ENCODE measurements at regions not wholly inside any gene's neighbourhood (a gene's known extent, or its start where the extent isn't known, plus 50 kb on each side); places are given as distances from the start of the nearest gene placed in this dataset.

DNA sequence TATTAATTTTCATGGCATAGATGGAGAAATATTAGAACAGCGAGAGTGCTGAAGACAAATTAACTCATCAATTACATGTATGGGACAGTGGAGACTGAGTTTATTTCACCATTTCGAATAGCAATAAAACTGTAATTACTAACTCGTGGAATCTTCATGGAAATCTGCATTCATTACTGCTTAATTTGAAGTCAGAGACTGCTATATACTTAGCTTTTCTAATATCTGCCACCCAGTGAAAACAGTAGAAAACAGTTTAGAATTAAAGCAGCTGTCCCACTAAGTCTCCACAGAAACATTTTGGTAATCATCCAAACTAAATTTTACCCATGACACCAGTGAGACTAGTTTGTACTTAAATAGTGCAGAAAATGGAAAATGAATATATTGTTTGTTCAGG lies 56.8 kb downstream of the IZUMO3 start:
- DNase-seq = no peak

DNA sequence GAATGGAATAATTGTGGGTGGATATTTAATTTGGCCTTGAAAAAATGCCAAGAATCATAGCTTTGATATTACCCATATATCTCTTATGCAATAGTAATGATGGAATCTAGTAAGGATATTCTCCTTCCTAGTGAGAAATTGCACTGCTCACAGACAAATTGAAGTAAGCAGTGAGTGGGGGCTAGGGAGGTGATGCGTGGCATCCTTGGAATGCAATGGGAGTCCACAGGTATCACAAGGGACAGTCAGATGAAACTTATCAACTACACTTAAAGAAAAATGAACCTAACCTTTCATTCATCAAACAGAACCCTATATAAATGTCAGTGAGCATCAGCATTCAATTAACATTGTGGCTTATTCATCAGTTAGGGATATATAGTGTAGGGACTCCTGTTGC lies 57.8 kb downstream of the IZUMO3 start:
- no peak for DNase-seq

DNA sequence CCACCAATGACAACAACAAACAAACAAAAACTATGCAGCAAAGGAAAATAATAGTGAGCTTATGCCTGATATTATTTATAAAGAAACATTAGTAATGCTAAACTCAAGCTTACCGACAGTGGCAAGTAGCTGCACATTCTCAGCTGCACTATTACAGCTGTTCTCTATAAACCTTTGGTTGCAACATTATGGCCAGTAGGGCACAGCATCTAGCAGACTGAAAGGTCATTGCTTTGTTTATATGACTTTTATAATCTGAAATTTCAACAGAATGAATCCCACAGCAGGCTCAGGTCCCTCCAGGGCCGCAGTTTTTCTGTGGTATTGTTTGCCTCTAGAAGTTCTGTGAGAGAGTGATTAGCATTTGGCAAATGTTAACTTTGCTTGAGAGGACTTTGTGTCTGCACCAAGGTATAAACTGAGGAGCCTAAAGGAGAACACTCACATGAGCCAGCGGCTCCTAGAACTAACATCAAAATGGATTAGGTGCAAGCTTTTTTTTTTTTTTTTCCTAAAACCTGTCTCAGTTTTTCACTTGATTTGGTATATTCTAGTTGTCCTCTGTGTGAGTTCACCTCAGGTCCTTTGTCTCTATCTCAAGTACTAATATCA lies 58.3 kb downstream of the IZUMO3 start:
- no peak for DNase-seq

DNA sequence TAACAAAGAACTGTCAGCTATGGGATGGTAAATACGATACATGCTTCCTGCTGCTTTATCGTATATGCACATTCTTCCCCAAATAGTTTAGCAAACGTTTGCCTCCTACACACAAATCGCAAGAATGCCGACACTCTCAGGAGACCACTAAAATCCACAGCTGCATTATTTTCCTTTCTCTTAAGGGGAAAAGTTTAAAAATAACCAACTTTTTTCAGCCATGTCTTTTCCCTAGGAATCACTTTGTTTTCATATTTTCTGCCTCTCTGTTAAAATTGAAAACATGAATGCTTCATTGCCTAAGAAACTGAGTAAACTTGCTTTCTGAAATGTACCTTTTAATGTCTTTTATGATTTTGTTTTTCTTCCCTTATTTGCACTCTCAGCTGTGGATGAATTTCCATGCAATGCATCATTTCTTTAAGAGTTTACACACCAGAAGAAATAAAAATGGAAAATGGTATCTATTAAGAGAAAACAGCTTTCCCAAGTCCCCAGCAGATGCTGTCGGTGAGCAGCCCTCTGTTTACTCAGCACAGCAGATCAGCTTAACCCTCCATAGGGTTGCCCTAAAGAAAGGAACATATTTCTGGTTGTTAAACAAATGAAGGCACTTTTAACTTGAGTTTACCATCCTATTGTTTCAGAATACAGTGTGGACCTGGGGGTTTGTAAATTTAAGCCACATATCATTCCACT lies 66.2 kb downstream of the IZUMO3 start:
- DNase-seq = no peak

DNA sequence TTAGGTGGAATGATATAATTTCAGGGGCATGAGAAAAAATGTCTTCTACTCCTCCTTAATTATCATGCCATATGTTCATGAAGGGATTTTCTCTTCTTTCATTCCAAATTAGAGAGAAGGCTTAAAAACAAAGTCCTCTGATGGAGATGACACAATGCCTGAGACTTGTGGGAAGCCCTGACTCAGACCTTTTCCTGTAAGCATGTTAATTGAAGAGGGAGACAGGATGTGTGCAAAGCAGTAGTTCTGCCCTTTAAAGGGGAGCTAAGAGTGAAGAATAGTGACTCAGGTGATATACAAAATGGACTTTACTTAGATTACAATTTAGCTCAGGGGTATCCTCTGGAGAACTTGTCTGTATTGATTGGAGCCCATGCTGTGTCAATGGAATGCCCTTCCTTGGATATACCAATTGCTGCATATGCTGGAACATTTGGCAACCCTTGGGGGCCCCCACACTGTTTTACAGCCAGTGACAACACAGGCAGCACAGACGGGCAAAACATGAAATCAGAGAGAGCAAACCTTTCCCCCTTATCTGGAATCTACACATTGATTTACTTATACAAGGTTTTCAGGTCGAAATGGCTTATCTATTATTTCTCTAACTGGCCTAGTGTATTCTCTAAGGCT lies 81.3 kb downstream of the IZUMO3 start:
- DNase-seq = no peak

DNA sequence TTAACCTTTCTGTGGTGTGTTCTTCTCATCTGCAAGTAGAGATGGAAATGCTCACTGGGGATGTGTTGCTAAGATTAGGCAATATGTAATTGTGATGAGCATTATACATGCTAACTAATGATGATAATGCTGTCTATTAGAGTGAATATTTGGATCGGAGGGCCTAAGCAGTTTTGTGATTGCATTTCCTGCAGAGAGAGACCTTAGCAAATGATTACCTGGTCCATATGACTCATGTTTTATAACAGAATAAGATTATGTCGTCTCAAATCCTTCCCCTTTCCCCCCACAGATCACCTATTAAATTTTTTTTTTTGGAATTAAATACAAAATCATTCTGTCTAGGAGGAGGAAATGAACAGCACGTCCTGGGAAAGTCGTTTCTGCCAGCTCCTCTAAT lies 82.7 kb downstream of the IZUMO3 start:
- DNase-seq = no peak

DNA sequence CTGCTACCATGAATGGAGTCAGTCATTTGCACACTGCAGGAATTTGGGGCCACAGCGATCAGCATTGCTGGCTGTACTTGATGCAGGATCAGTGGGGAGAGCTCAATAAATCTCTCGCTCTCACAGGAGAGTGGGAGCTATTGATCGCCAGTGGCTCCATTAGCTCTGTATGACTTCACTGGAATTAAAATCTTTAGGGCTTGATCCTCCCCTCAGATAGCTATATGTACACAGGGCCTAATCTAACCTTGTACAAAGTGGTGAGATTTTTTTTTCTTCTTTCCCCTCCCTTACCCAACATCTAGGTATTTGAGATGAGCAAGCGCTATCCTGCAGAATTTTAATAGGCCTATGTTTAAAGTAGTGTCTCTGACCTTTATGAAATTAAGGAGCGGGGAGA lies 84.9 kb downstream of the IZUMO3 start:
- DNase-seq = no peak

DNA sequence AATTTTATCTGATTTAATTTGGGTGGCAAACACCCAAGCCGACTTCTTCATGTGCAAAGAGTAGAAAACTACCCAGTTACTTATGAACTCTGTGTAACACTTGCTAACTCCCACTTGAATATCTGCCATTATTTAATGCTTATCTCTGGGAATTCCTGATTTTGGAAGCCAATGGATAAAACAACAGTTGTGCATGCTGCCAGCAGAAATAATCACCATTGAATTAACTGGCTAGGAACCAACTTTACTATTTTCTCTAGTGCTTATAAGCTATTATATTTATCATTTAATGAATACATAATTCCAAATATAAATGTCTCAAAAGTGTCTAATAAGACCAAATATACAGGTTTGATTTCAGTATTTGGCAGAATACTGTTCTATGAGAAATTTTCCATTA lies 85.7 kb downstream of the IZUMO3 start:
- DNase-seq = no peak

DNA sequence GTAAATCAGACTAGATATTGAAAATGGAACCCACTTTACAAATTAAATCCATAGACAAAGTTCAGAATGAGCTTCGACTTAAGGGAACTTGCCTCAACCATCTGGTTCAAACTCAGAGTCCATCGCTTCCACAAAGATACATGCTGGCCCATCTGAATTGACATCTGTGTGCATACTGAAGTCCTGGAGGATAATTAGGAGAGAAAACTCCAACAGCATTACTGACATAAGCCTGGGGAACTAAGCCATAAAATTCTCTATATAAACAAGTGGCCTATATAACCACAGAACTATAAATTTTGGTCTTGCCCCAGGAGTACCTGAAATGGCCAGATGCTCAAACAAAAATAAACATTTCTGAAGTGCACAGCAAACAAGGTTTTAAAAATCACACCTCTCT lies 94.4 kb downstream of the IZUMO3 start:
- DNase-seq = no peak

DNA sequence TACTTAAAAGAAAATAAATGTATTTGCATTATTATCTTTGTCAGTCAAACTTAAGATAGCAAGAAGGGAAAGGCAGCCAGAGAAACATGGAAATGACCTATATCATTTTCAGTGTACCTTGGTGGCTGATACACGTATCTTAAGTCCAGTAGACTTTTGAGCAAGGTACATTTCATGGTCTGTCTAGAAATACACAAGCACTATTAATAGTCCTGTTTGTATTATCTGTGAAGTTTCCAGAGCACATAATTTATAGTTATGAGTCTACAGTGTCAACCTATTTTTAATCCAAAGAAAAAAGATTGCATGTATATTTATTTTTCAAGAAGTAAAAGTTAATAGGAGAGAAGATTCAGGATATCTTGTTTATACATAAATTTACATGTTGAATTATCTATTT lies 95.7 kb downstream of the IZUMO3 start:
- DNase-seq = no peak

DNA sequence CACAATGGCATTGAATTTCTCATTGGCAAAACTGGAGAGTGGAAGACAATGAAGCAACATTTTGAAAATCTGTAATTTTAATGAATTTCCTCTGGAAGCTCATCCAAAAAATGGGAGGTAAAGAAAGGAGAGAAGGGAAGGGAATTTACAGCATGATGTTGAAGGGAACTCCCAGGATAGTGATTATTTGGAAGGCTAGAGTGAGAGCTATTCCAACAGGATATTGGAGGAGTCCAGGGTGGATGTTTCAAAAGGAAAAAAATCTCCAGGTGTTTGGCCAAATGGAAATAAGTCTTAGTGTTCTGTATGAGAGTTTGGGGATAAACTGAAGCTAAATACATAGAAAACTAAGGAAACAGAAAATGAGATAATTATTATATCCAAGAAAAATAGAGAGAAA lies 106.2 kb downstream of the IZUMO3 start:
- no peak for DNase-seq

DNA sequence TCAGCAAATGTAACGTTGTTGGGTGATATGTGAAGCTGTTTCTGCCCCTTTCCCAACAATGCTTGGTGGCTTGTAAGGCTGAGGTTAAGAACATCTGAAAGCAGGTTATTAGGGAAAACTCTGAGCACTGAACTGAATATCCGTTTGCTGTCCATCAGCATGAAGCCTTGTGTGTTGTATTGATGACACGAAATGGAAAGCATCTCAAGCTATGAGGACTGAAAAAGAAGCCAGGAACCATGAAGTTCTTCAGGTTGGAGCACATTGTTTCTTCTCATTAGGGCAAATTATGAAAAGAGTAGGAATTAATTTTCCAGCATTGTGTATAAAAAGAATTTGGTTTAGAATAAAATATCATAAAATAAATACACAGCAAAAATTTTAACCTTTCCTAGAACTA lies 106.8 kb downstream of the IZUMO3 start:
- no peak for DNase-seq

DNA sequence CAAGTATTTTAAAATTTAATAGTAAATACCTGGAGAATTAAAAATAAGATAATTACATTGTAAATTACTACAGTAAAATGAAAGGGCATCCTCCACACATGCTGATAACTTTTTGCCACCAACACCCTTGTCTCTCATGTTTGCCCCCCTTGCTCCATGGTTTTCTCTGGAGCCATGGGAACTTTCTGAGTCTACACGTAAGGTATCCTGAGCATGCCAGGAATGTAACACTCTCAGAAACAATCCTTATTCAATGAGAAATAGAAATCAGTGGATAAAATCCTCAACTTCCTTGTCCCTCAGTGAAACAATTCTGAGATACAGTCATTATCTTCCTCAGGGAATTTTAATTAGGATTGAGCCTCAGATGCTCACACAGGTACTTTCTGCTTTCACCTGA lies 108.9 kb downstream of the IZUMO3 start:
- no peak for DNase-seq

DNA sequence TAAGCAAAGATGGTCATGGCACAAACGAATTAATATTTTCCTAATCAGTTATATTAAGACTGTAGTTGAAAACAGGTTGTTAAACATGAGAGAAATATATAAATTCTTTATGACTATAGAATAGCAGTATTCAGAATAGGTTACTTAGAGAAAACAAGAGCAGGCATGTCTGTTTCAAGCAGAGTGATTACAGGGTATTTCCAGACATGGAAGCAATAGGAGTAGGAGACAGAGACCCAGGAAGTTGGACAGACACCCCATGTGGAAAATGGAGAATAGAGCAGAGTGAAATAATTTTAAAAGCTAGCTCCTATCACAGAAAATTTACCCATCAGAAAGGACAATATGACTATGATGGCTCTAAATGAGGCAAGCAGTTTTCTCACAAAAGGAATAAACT lies 111.5 kb downstream of the IZUMO3 start:
- no peak for DNase-seq

DNA sequence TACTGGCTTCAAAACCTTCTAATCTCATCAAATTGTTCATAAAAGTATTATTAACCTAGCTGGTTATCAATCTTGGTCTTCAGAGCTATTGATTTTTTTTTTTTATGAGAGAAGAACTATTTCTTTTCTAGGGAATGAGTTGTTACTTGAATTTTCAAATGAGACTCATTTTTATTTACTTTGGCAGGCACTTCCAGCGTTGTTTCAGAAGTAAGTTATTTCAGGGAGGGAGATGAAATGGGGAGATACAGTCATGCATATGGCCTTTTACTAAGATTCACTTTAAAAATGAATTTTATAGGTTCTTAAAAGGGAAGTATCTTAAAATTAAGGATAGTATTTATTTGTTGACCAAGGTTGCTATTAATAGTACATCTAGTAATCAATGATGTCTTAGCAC lies 129.6 kb downstream of the IZUMO3 start:
- DNase-seq = no peak

DNA sequence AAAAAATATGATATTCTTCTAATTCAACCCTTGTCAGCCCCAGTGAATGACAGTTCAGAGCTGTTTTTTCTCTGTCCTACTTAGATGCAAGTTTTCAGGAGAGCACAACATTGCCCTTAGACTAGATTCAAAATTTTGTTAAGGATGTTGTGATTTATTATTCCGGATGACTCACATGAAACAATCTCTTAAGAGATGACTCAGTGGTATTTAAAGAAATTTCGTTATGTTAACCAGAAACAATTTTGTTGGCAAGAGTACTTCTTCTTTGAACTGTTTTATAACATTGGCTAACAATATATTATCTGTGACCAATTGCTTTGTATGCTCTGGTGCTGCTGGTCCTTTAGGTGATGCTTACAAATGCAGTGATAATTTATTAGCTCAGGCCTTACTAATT lies 132.0 kb downstream of the IZUMO3 start:
- no peak for DNase-seq

DNA sequence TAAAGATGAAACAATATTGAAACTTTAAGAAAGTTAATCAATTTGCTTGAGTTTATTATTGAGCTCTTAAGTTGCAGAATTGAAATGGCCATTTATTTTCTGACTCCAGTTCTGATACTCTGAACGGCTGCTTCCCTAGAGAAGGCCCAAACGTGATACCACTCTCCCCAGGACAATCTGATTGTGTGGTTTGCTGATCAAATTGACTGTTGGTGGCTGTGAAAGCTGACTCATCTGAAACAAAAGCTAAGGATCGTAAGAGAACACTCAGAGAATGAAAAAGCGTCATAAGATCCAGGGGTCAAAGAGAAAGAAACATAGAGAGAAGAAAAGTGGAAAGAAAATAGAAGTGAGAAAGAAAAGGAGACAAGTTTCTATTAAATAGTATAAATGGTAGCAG lies 147.2 kb downstream of the IZUMO3 start:
- no peak for DNase-seq

DNA sequence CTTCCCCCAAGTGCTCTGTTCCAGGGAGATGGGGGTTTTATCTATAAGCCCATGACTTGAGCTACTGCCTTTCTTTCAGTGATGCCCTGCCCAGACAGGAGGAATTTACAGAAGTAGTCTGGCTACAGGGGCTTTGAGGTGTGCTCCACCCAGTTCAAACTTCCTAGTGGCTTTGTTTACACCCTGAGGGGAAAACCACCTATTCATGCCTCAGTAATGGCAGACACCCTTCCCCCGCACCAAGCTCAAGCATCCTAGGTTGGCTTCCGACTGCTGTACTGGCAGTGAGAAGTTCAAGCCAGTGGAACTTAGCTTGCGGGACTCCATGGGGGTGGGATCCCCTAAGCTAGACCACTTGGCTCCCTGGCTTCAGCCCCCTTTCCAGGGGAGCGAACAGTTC lies 154.6 kb downstream of the IZUMO3 start:
- DNase-seq = no peak

DNA sequence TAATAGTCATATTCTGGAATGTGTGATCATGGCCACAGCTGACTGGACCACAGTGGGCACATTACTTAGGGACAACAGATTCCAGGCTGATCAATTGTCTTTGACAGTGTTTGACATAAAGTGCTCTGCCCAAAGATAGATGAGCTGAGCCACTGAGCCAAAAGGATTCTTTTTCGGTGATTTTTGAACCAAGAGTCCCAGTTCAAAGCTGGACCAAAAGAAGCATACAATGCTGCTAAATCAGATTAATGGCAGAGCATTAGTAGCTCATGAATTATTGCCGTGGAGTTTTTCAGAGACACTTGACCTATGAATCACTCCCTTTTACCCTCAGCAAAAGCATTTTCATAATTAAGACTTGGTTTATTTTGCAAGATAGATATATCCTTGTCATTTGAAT lies 160.6 kb downstream of the IZUMO3 start:
- no peak for DNase-seq

DNA sequence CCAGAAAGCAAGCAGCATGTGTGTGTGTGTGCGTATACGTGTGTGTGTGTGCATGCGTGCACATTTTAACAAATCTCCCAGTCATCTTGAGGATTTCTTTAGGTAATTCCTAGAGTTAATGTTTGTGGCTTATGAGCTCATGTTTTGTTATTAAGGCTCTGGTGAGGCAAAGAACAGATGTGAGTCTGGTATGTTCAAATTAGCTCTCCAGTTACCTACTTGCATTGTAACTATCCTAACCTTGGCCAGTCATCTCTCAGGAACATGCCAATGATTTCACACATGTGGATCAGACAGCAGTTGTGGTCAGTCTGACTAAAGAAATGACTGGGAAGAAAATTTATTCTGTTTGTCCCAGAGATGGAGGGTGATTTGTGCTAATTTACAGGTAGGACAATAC lies 163.1 kb downstream of the IZUMO3 start:
- DNase-seq = no peak

DNA sequence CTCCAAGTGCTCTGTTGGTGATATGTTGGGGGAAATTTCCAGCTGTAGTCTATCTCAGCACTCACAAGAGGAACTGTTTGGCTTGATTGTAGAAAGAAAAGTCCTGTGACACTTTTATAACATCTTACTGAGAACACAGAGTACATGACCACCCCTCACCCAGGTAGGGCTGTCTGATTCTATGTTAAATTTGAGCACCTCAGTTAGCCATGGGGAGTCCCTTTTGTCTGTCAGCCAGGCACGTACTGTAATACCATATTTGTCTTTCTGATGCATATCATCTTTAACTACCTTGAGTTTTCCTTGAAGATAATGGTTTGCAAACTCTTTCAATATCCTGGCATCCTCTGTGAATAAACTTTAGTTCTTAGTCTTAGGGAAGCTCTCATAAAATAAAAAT lies 164.5 kb downstream of the IZUMO3 start:
- no peak for DNase-seq

DNA sequence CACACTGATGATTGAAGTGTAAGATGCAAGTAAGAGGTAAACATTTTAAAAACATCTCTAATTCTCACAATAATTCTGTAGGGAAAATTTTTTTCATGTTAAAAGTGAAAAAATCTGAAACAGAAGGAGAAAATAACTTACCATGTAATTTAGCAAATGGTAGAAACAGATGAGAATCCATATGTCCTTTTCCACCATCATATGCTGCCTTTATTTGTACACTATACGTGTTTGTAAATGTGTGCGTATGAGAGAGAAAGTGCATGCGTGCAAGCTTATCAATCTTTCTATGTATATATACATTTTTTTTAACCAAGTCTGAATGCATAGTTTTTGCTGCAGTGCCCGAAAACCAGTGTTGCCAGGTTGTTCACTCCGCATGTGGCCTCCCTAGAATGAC lies 186.7 kb downstream of the IZUMO3 start:
- DNase-seq = no peak

DNA sequence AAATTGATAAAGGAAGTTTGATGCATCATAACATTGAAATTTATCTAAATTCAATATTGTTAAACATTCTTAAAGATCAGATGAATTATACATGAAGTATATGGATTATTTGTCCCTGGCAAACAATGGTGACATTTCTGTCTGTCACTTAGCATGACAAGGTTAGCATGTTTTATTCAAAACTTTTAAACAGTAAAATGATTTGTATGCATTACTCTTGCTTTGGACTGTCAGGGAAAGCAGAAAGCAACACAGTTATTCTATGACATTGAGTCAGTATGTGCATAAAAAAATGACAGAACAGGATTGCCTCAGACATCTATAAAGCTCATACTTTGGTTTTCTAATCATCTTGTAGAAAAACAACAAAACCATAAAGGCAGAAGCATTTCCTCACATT lies 193.7 kb downstream of the IZUMO3 start:
- DNase-seq = no peak

DNA sequence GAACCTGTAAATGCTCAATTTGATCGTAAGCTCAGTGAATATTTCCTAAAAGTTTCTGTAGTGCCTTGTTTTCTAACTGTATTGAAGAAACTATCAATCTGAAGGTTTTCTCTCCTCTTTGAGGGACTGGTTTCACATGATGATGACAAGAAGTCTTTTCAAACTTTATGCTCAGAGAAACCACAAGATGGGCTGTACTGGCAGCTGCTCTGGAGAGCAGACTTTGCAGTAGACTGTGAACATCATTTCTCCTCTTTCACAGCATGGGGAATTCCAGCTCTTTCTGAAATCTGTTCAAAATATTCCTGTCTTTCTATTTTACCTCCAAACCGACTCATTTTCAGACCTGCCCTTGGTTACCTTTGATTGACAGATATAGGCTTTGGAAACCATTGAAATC lies 194.4 kb downstream of the IZUMO3 start:
- no peak for DNase-seq

DNA sequence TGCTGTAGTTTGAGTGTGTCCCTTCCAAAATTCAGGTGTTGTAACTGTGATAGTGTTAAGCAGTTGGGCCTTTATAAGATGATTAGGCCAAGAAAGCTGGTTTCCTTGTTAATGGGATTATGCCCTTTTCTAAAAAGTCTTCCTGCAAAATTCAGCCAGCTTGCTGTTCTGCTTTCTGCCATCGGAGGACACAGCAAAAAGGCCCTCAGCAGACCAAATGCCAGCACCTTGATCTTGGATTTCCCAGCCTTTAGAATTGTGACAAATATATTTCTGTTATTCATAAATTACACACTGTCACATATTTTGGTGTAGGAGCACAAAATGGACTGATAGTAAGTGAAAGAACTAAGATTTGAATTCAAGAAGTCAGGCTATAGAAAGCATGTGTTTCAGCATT lies 203.2 kb downstream of the IZUMO3 start:
- no peak for DNase-seq
